ENCODE measurements at regions not wholly inside any gene's neighbourhood (a gene's known extent, or its start where the extent isn't known, plus 50 kb on each side); places are given as distances from the start of the nearest gene placed in this dataset.

DNA sequence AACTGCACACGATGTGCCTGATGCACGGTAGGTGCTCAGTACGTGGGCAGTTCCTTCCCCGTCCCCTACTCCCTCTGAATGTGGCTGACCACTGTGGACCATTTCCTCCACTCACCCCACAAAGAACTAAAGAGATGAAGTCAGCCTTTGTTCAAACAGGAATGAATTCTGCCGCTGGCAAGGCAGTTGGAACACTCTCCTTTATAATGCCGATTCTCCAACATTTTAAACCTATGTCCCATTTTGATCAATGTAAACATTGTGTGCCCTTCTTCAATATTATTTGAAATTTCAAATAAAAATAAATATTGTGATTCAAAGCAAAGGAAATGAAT is 57.5 kb upstream of the MEF2A start:
- H3F3A ChIP-seq (ENCODE audit: control insufficient read depth, insufficient read depth): peaks cover 59% of the 10 kb centered on the region
- no peaks in the 10 kb centered on the region for H3K9me2 ChIP-seq (replicated peaks; ENCODE audit: control insufficient read depth, low read length)
- H3K9me3 ChIP-seq (ENCODE audit: control insufficient read depth, insufficient read depth, low read length): no peaks in the 10 kb centered on the region
- peaks cover 20% of the 10 kb centered on the region for H3K79me2 ChIP-seq (ENCODE audit: control insufficient read depth, low read length)
- peaks cover 100% of the 10 kb centered on the region for H3K4me1 ChIP-seq (ENCODE audit: control insufficient read depth, low read length)
- no peak for TF ChIP-seq EZH2phosphoT487 (IDR thresholded peaks at IDR 0.05; ENCODE audit: borderline replicate concordance, low read length)
- TF ChIP-seq, protein P1, sequence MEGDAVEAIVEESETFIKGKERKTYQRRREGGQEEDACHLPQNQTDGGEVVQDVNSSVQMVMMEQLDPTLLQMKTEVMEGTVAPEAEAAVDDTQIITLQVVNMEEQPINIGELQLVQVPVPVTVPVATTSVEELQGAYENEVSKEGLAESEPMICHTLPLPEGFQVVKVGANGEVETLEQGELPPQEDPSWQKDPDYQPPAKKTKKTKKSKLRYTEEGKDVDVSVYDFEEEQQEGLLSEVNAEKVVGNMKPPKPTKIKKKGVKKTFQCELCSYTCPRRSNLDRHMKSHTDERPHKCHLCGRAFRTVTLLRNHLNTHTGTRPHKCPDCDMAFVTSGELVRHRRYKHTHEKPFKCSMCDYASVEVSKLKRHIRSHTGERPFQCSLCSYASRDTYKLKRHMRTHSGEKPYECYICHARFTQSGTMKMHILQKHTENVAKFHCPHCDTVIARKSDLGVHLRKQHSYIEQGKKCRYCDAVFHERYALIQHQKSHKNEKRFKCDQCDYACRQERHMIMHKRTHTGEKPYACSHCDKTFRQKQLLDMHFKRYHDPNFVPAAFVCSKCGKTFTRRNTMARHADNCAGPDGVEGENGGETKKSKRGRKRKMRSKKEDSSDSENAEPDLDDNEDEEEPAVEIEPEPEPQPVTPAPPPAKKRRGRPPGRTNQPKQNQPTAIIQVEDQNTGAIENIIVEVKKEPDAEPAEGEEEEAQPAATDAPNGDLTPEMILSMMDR (IDR thresholded peaks at IDR 0.05; ENCODE audit: low read depth, low read length, poor library complexity, severe bottlenecking): no peak
- peaks cover 4% of the 10 kb centered on the region; the same call in 1 of the 2 replicates for H3K36me3 ChIP-seq (ENCODE audit: control insufficient read depth, low read length)
- H4K20me1 ChIP-seq (ENCODE audit: control insufficient read depth, insufficient read depth, low read depth, low read length): no peaks in the 10 kb centered on the region
- no peaks in the 10 kb centered on the region for H3K27me3 ChIP-seq (ENCODE audit: control insufficient read depth, low read length)
- H3K4me3 ChIP-seq (ENCODE audit: low read length): peak overlapping the region; percentile 71
- peak overlapping the region; percentile 93 for H3K4me2 ChIP-seq (ENCODE audit: low read length)
- peak overlapping the region; percentile 94 for H3K27ac ChIP-seq (ENCODE audit: low read depth, low read length)

DNA sequence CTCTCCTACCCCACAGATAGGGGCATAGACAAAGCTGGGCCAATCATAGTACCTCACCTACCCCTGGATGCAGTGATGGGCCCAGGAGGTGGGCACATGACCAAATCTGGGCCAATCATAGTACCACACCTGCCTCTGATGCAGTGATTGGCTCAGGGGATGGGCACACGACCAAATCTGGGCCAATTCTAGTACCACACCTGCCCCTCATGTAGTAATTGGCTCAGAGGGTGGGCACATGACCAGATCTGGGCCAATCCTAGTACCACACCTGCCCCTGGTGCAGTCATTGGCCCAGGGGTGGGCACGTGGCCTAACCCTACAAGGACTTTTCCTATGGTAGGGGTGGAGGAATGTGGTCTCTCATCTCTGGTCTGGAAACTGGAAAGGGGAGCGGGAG is 56.9 kb upstream of the MEF2A start:
- peak overlapping the region; percentile 94 for H3K27ac ChIP-seq (ENCODE audit: low read depth, low read length)
- no peaks in the 10 kb centered on the region for H3K27me3 ChIP-seq (ENCODE audit: control insufficient read depth, low read length)
- no peaks in the 10 kb centered on the region for H3K9me2 ChIP-seq (replicated peaks; ENCODE audit: control insufficient read depth, low read length)
- no peaks in the 10 kb centered on the region for H3K9me3 ChIP-seq (ENCODE audit: control insufficient read depth, insufficient read depth, low read length)
- no peak for TF ChIP-seq EZH2phosphoT487 (IDR thresholded peaks at IDR 0.05; ENCODE audit: borderline replicate concordance, low read length)
- TF ChIP-seq, protein P1 (IDR thresholded peaks at IDR 0.05; ENCODE audit: low read depth, low read length, poor library complexity, severe bottlenecking): no peak
- peak overlapping the region; percentile 93 for H3K4me2 ChIP-seq (ENCODE audit: low read length)
- peak overlapping the region; percentile 71 for H3K4me3 ChIP-seq (ENCODE audit: low read length)
- peaks cover 64% of the 10 kb centered on the region for H3F3A ChIP-seq (ENCODE audit: control insufficient read depth, insufficient read depth)
- H3K36me3 ChIP-seq (ENCODE audit: control insufficient read depth, low read length): peaks cover 2% of the 10 kb centered on the region; the same call in 1 of the 2 replicates
- H3K79me2 ChIP-seq (ENCODE audit: control insufficient read depth, low read length): peaks cover 23% of the 10 kb centered on the region
- no peaks in the 10 kb centered on the region for H4K20me1 ChIP-seq (ENCODE audit: control insufficient read depth, insufficient read depth, low read depth, low read length)
- peaks cover 100% of the 10 kb centered on the region for H3K4me1 ChIP-seq (ENCODE audit: control insufficient read depth, low read length)

DNA sequence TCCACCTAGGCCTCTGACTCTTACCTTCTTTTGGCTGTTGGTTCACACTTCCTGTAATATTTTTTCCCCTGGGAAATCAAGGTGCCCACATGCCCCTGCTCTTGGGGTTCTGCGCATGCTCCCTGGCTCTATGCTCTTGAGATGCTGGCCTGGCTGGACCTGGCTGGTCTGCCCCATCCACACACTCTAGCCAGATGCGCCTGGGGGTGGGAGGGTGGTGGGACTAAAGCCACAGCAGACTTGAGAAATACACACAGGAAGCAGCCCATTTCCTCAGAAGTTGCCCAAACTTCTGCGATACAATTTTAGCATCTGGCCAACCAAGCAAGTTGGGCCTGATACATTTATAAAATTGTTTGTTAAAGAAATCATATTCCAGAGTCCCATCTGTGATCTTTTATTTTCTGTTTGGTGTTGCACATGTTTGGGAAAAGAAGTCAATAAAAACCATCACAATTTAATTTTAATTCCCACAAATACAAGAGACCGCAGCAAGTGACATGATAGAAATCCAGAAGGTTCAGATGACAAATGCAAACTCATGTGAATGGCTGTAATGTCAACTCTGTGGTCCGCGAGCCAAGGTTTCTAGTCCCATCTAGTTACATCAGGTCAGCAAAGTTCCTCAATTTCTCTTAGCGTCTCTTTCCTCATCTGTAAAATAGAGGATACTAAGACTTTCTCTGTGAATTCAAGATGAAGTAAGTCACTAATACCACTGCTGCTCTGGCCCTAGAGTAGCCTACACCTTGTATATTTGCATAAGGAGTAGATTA is 55.9 kb upstream of the MEF2A start:
- Histone ChIP-seq H3K79me2 (ENCODE audit: control insufficient read depth, low read length) (peaks cover 23% of the 10 kb centered on the region), H3K4me2 (ENCODE audit: low read length) (peak overlapping the region; percentile 93), H3F3A (ENCODE audit: control insufficient read depth, insufficient read depth) (peaks cover 68% of the 10 kb centered on the region), H3K9me3 (ENCODE audit: control insufficient read depth, insufficient read depth, low read length) (no peaks in the 10 kb centered on the region), H3K36me3 (ENCODE audit: control insufficient read depth, low read length) (peaks cover 3% of the 10 kb centered on the region; the same call in 1 of the 2 replicates), H3K9me2 (replicated peaks; ENCODE audit: control insufficient read depth, low read length) (no peaks in the 10 kb centered on the region), H3K27me3 (ENCODE audit: control insufficient read depth, low read length) (no peaks in the 10 kb centered on the region), H3K4me3 (ENCODE audit: low read length) (peak overlapping the region; percentile 71), H4K20me1 (ENCODE audit: control insufficient read depth, insufficient read depth, low read depth, low read length) (no peaks in the 10 kb centered on the region), H3K4me1 (ENCODE audit: control insufficient read depth, low read length) (peaks cover 100% of the 10 kb centered on the region), H3K27ac (ENCODE audit: low read depth, low read length) (peak overlapping the region; percentile 94)
- TF ChIP-seq EZH2phosphoT487 (IDR thresholded peaks at IDR 0.05; ENCODE audit: borderline replicate concordance, low read length): no peak
- TF ChIP-seq, protein P1 (IDR thresholded peaks at IDR 0.05; ENCODE audit: low read depth, low read length, poor library complexity, severe bottlenecking): no peak
